RWPE2 (cell line): ENCODE measurements at regions not wholly inside any gene's neighbourhood (a gene's known extent, or its start where the extent isn't known, plus 50 kb on each side); places are given as distances from the start of the nearest gene placed in this dataset.

Source experiments
- ATAC-seq: fragments of 200-7000 bp; cut with Tn5 transposase; 3 replicates; pipeline ENCODE4 v1.9.1; 2021; ENCODE audit warnings: low read depth
- DNase-seq: peaks from one replicate; pipeline ENCODE4 v3.0.0-alpha.2; 2020; ENCODE audit warnings: low spot score
- H3K27ac ChIP-seq: fragments of 450-650 bp; 2 replicates; pipeline ENCODE4 v1.5.1; 2017; ENCODE audit warnings: mild to moderate bottlenecking; ENCODE audit not compliant: poor library complexity, severe bottlenecking
- H3K27me3 ChIP-seq: fragments of 250-450 bp; sonication (Bioruptor Pico); 2 replicates; pipeline ENCODE4 v1.5.1; 2021; ENCODE audit warnings: mild to moderate bottlenecking, moderate library complexity; ENCODE audit not compliant: insufficient read depth, poor library complexity, severe bottlenecking
- H3K36me3 ChIP-seq: fragments of 250-450 bp; sonication (Bioruptor Pico); 2 replicates; pipeline ENCODE4 v1.5.1; 2020; ENCODE audit warnings: low read depth, mild to moderate bottlenecking, moderate library complexity
- H3K4me1 ChIP-seq: fragments of 250-450 bp; sonication (Bioruptor Pico); 2 replicates; pipeline ENCODE4 v1.5.1; 2021; ENCODE audit warnings: mild to moderate bottlenecking, moderate library complexity; ENCODE audit not compliant: insufficient read depth, poor library complexity, severe bottlenecking
- H3K4me3 ChIP-seq: fragments of 250-450 bp; sonication (Bioruptor Pico); 2 replicates; pipeline ENCODE4 v1.5.1; 2021; ENCODE audit warnings: mild to moderate bottlenecking, moderate library complexity; ENCODE audit not compliant: severe bottlenecking
- H3K9me3 ChIP-seq: fragments of 250-450 bp; sonication (Bioruptor Pico); 2 replicates; pipeline ENCODE4 v1.5.1; 2021; ENCODE audit warnings: mild to moderate bottlenecking, moderate library complexity; ENCODE audit not compliant: severe bottlenecking
- CTCF ChIP-seq: fragments of 450-650 bp; IDR thresholded peaks from one replicate; pipeline ENCODE4 v1.5.1; 2017; ENCODE audit warnings: mild to moderate bottlenecking, moderate library complexity; ENCODE audit not compliant: poor library complexity, severe bottlenecking

GRCh38 chr7:15143936-15144335 is 241.4 kb upstream of the DGKB start:
- ATAC-seq = no peak
- Histone ChIP-seq H3K4me1 (no peaks in the 10 kb centered on the region), H3K27me3 (no peaks in the 10 kb centered on the region), H3K27ac (no peak overlapping the region), H3K9me3 (no peaks in the 10 kb centered on the region), H3K4me3 (no peak overlapping the region), H3K36me3 (no peaks in the 10 kb centered on the region)
- no peak for TF ChIP-seq CTCF
- no peak for DNase-seq

- H3K36me3 ChIP-seq = no peaks in the 10 kb centered on the region
- ATAC-seq = no peak
- no peak for TF ChIP-seq CTCF
- H3K4me1 ChIP-seq = no peaks in the 10 kb centered on the region
- H3K27ac ChIP-seq = no peak overlapping the region
- H3K9me3 ChIP-seq = no peaks in the 10 kb centered on the region
- H3K27me3 ChIP-seq = no peaks in the 10 kb centered on the region
- no peak overlapping the region for H3K4me3 ChIP-seq
- no peak for DNase-seq
Measured at GRCh38 chr7:15143121-15143520, 240.6 kb upstream of the DGKB start.

DNA sequence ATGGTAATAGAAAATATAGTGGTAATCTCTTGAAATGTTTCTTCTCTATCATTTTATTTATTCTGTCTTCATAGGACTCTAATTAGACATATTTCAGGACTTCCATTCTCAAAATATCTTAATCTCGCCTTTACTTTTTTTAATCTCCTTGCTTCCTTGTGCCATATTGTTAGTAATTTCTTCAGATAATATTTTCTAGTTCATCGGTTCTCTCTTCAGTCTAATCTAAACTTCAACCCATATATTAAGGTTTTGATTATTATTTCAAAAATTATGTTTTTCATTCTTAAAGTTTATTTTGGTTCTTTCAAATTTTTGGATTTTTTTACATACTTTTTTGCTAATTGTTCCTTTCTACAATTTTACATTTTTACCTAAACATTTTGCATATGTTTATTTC is 237.9 kb upstream of the DGKB start:
- H3K9me3 ChIP-seq = no peaks in the 10 kb centered on the region
- TF ChIP-seq CTCF = no peak
- H3K4me1 ChIP-seq = no peaks in the 10 kb centered on the region

GRCh38 chr7:15131661-15132060 is 229.1 kb upstream of the DGKB start:
- TF ChIP-seq CTCF = no peak
- H3K36me3 ChIP-seq = no peaks in the 10 kb centered on the region
- H3K27ac ChIP-seq = no peak overlapping the region
- H3K27me3 ChIP-seq = no peaks in the 10 kb centered on the region
- H3K4me1 ChIP-seq = peaks cover 12% of the 10 kb centered on the region
- no peaks in the 10 kb centered on the region for H3K9me3 ChIP-seq
- no peak overlapping the region for H3K4me3 ChIP-seq
- ATAC-seq (no peak), DNase-seq (no peak)

More for the DNA sequence above, 237.9 kb upstream of the DGKB start:
- no peak overlapping the region for H3K4me3 ChIP-seq
- no peak for DNase-seq
- H3K36me3 ChIP-seq = no peaks in the 10 kb centered on the region
- ATAC-seq = no peak
- H3K27me3 ChIP-seq = no peaks in the 10 kb centered on the region
- no peak overlapping the region for H3K27ac ChIP-seq

GRCh38 chr7:15130666-15131541 is 228.4 kb upstream of the DGKB start:
- Histone ChIP-seq H3K36me3 (no peaks in the 10 kb centered on the region), H3K27me3 (no peaks in the 10 kb centered on the region), H3K9me3 (no peaks in the 10 kb centered on the region), H3K4me3 (no peak overlapping the region), H3K4me1 (peaks cover 12% of the 10 kb centered on the region), H3K27ac (no peak overlapping the region)
- ATAC-seq = peak; percentile 99
- DNase-seq = no peak
- TF ChIP-seq CTCF = no peak
